ENCODE measurements at regions not wholly inside any gene's neighbourhood (a gene's known extent, or its start where the extent isn't known, plus 50 kb on each side); places are given as distances from the start of the nearest gene placed in this dataset.

DNA sequence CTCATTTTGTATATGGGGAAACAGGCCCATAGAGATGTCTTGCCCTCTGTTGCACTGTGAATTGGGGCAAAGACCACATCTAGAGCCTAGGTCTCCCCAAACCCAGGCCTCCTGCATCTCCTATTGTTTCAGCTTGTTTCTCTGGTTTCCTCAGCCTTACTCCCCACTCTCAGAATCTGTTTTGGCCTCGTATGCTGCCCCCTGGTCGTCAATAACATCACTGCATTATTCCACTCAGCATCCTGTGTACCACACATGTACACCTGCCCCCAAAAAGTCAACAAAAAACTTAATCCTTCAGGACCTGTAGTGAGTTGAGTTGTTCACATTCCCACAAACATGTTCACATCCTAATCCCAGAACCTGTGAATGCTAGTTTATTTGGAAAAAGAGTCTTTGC, 184.8 kb downstream of the BRINP2 start:
- dilution Hi-C loops (cut with HindIII; ENCODE audit: low sequenced_read_pairs, unreplicated experiment) (no loop called here), in situ Hi-C loops (cut with MboI; ENCODE audit: low sequenced_read_pairs) (no loop called here), intact Hi-C loops (cut with micrococcal nuclease) (loop anchor here (1.0 to 2.0 kb wide), 2 partner anchors 458 to 591 kb away; no protein-coding TSS in a partner anchor)
- Histone ChIP-seq H3K9me1 (ENCODE audit: insufficient read depth, low read length) (no peaks in the 10 kb centered on the region), H3K56ac (ENCODE audit: extremely low read depth, insufficient read depth, low read length) (no peak overlapping the region), H3K36me3 (ENCODE audit: control insufficient read depth, insufficient read depth, low read length) (no peaks in the 10 kb centered on the region), H2BK120ac (ENCODE audit: low read depth, low read length) (no peak overlapping the region), H3K9me3 (ENCODE audit: control insufficient read depth, insufficient read depth, low read length) (no peaks in the 10 kb centered on the region), H3K27ac (ENCODE audit: insufficient read depth, low read length) (no peak overlapping the region), H3K9ac (ENCODE audit: low read depth, low read length) (no peak overlapping the region), H3K27me3 (ENCODE audit: control insufficient read depth, insufficient read depth, low read length) (peaks cover 2% of the 10 kb centered on the region; the same call in 1 of the 2 replicates), H3K4me3 (ENCODE audit: insufficient read depth, low read depth, low read length) (no peak overlapping the region), H3K79me1 (ENCODE audit: low read depth in 1 of 2, low read length in 2 of 2) (no peaks in the 10 kb centered on the region), H3K4me2 (ENCODE audit: low read depth, low read length) (no peak overlapping the region), H3K4me1 (ENCODE audit: control insufficient read depth, insufficient read depth, low read length) (no peaks in the 10 kb centered on the region), H2BK20ac (ENCODE audit: low read depth, low read length) (no peak overlapping the region), H3K14ac (replicated peaks; ENCODE audit: low read depth, low read length) (no peak overlapping the region), H2AK5ac (ENCODE audit: low read depth, low read length) (no peak overlapping the region), H3K18ac (ENCODE audit: low read depth, low read length) (no peak overlapping the region), H2BK5ac (ENCODE audit: low read depth, low read length, poor library complexity, severe bottlenecking) (no peak overlapping the region), H3K4ac (ENCODE audit: low read depth, low read length) (no peak overlapping the region), H4K91ac (ENCODE audit: insufficient read depth, low read depth, low read length) (no peak overlapping the region), H2AFZ (replicated peaks; ENCODE audit: low read length, poor library complexity) (no peak overlapping the region), H4K20me1 (ENCODE audit: insufficient read depth, low read length) (no peaks in the 10 kb centered on the region), H4K8ac (ENCODE audit: low read depth in 2 of 2, low read length in 2 of 2) (no peak overlapping the region), H4K5ac (ENCODE audit: low read depth, low read length) (no peak overlapping the region), H2AK9ac (replicated peaks; ENCODE audit: low read depth, low read length, poor library complexity) (no peak overlapping the region), H3K23ac (ENCODE audit: low read depth, low read length) (no peak overlapping the region), H2BK15ac (ENCODE audit: low read depth, low read length) (no peak overlapping the region)
- WGBS, 2 experiments (ENCODE audit: extremely low coverage in 2 of 2, insufficient read length in 1 of 2), result no CpG with 5 or more reads among the region's 2 CpGs
- DNase-seq (peak; percentile 19), ATAC-seq (ENCODE audit: low read depth) (peak; percentile 79)
- POLR2A ChIA-PET (ENCODE audit: unreplicated experiment), result no interaction called here
- CTCF ChIA-PET, result interaction anchor here (0.6 to 1.7 kb wide), 4 partner anchors 100 to 458 kb away, joined by 3 to 10 read pairs (median 4); no protein-coding TSS in a partner anchor
- BruUV-seq (replicated peaks), result no TSS peak
- TF ChIP-seq, protein P1, sequence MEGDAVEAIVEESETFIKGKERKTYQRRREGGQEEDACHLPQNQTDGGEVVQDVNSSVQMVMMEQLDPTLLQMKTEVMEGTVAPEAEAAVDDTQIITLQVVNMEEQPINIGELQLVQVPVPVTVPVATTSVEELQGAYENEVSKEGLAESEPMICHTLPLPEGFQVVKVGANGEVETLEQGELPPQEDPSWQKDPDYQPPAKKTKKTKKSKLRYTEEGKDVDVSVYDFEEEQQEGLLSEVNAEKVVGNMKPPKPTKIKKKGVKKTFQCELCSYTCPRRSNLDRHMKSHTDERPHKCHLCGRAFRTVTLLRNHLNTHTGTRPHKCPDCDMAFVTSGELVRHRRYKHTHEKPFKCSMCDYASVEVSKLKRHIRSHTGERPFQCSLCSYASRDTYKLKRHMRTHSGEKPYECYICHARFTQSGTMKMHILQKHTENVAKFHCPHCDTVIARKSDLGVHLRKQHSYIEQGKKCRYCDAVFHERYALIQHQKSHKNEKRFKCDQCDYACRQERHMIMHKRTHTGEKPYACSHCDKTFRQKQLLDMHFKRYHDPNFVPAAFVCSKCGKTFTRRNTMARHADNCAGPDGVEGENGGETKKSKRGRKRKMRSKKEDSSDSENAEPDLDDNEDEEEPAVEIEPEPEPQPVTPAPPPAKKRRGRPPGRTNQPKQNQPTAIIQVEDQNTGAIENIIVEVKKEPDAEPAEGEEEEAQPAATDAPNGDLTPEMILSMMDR (conservative IDR thresholded peaks at IDR 0.05; ENCODE audit: low read depth, low read length), result peak; percentile 48
- TF ChIP-seq, protein P2, sequence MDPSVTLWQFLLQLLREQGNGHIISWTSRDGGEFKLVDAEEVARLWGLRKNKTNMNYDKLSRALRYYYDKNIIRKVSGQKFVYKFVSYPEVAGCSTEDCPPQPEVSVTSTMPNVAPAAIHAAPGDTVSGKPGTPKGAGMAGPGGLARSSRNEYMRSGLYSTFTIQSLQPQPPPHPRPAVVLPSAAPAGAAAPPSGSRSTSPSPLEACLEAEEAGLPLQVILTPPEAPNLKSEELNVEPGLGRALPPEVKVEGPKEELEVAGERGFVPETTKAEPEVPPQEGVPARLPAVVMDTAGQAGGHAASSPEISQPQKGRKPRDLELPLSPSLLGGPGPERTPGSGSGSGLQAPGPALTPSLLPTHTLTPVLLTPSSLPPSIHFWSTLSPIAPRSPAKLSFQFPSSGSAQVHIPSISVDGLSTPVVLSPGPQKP (IDR thresholded peaks at IDR 0.05; ENCODE audit: borderline replicate concordance, low read depth, low read length), result no peak
- TF ChIP-seq RAD21 (IDR thresholded peaks at IDR 0.05; ENCODE audit: low read length) (peak; percentile 54), SMC3 (IDR thresholded peaks at IDR 0.05; ENCODE audit: low read depth, low read length) (peak; percentile 57), BHLHE40 (IDR thresholded peaks at IDR 0.05; ENCODE audit: low read depth, low read length) (no peak)
